Neuron (in vitro differentiated cells): ENCODE measurements at regions not wholly inside any gene's neighbourhood (a gene's known extent, or its start where the extent isn't known, plus 50 kb on each side); places are given as distances from the start of the nearest gene placed in this dataset.

Source experiments
- H2AFZ ChIP-seq: one replicate; pipeline ENCODE4 v1.6.1; 2013; ENCODE audit warnings: low read depth, mild to moderate bottlenecking, inconsistent platforms, low read length, moderate library complexity
- H3K27me3 ChIP-seq: one replicate; pipeline ENCODE4 v1.6.1; 2013; ENCODE audit warnings: low read length; ENCODE audit not compliant: insufficient read depth
- H3K36me3 ChIP-seq: one replicate; pipeline ENCODE4 v1.6.1; 2013; ENCODE audit warnings: low read length; ENCODE audit not compliant: insufficient read depth
- H3K4me1 ChIP-seq: one replicate; pipeline ENCODE4 v1.6.1; 2013; ENCODE audit warnings: low read length; ENCODE audit not compliant: insufficient read depth
- H3K4me3 ChIP-seq: 2 replicates; pipeline ENCODE4 v1.5.1; 2013; ENCODE audit warnings: mild to moderate bottlenecking, low read length, moderate library complexity
- H3K9me3 ChIP-seq: one replicate; pipeline ENCODE4 v1.6.1; 2013; ENCODE audit warnings: low read length

DNA sequence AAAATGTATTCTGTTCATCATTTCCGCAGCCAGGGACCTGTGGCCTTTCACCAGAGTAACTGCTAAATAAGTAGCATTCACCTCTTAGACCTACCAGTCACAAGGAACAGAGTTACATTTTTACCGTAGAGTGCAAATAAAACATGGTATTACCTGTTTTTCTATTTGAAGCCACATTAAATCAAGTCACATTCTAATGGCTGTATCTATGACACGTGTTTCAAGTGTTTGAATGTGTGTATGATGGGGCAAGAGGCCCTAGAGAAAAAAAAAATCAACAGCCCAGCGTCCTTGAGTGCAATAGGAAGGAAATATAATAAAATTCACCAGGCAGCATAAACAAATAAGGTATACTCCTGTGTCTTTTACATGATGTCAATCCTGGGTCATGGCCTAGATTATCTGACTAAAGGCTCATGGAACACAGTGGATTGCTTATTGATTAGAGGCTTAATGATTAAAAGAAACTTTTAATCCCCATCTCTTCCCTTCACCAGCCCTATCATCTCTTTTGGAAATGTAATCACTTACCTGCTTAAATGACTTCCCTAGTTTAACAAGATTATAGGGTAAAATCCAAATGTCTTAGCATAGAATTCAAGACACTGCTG, 168.7 kb upstream of the CDH5 start:
- H3K27me3 ChIP-seq, result no peaks in the 10 kb centered on the region
- H2AFZ ChIP-seq, result no peak overlapping the region
- H3K9me3 ChIP-seq, result no peaks in the 10 kb centered on the region
- H3K36me3 ChIP-seq, result no peaks in the 10 kb centered on the region
- H3K4me1 ChIP-seq, result no peaks in the 10 kb centered on the region
- no peak overlapping the region for H3K4me3 ChIP-seq

DNA sequence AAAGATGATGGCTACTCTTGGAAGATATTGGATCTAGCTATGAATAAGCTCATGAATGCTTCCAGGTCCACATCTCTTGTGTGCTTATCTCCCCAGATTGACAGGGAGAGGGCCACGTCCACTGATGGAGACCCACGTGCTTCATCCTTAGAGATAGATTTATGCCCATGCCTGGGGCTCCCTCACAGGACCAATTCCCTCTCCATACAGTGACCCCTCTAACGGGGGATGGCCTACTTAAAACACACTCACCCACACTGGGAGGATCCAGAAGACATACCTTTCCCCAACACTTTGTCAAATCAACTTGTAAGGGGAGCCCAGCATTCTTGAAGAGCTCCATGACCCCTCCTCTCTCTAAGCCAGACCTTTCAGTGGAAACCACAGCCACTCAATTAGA, 169.7 kb upstream of the CDH5 start:
- H3K4me1 ChIP-seq, result no peaks in the 10 kb centered on the region
- no peak overlapping the region for H2AFZ ChIP-seq
- no peaks in the 10 kb centered on the region for H3K27me3 ChIP-seq
- no peaks in the 10 kb centered on the region for H3K36me3 ChIP-seq
- no peak overlapping the region for H3K4me3 ChIP-seq
- H3K9me3 ChIP-seq, result no peaks in the 10 kb centered on the region

DNA sequence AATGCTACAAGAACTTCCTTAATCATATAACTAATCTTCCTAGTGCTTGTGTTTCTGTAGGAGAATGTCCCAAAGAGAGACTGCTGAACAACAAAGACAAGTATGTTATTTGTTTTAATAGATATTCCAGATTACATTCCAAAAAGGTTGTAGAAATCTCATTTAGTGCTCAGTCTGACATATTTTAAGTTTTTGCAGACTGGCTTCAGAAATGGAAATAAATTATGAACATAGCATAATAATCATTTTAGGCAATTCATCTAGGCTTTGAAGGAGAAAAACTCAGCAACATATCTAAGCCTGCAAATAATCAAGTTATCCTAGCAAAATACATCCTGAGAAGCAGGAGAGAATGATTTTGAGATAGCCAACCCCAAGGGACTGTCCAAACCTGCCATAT, 171.6 kb upstream of the CDH5 start:
- no peak overlapping the region for H2AFZ ChIP-seq
- no peaks in the 10 kb centered on the region for H3K9me3 ChIP-seq
- H3K27me3 ChIP-seq, result no peaks in the 10 kb centered on the region
- no peaks in the 10 kb centered on the region for H3K4me1 ChIP-seq
- no peak overlapping the region for H3K4me3 ChIP-seq
- H3K36me3 ChIP-seq, result no peaks in the 10 kb centered on the region

DNA sequence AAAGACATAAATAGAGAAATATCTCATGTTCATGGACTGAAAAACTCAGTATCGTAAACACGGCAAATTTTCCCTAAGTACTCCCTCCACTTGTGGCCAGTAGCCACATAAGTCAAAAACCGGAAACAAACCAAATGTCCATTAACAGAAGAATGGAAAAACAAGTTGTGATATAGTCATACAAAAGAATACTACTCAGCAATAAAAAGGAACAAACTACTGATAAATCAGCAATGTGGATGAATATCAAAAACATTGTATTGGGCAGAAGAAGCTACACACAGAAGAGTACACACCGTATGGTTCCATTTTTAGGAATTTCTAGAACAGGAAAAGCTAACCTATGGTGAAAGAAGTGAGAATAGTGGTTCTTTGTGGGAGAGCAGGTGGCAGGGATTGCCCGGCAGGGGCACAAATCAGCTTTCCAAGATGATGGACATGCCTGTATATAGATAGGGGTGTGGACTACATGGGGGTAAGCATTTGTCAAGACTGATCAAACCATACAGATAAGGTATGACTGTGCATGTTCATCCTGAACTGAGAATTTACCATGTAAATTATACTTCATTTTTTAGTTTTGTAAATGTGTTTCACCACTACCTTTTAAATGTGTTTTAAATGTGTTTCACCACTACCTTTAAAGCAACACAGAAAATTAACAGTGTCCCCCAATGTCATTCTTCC, 172.8 kb upstream of the CDH5 start:
- Histone ChIP-seq H3K4me3 (no peak overlapping the region), H3K4me1 (peaks cover 9% of the 10 kb centered on the region), H3K27me3 (no peaks in the 10 kb centered on the region), H2AFZ (no peak overlapping the region), H3K36me3 (no peaks in the 10 kb centered on the region), H3K9me3 (no peaks in the 10 kb centered on the region)

DNA sequence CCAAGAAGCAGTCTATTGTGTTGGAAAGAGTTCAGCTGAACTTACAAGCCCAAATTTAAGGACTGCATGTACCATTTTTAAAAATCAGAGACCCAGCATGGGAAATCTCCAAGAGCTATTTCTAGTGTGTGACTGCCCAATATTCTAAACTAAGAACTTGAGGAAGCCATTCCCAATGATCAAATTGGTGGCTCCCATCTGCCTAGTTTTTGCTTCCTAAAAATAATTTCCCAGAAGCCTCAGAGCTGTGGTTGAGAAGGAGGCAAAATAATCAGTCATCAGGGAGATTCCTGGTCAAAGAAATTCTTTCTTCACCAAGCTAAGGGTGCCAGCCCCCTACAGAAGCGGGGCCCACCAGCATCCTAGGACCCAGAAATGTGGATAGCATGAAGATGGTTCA, 176.1 kb upstream of the CDH5 start:
- H3K27me3 ChIP-seq, result no peaks in the 10 kb centered on the region
- H3K9me3 ChIP-seq, result no peaks in the 10 kb centered on the region
- no peaks in the 10 kb centered on the region for H3K36me3 ChIP-seq
- H2AFZ ChIP-seq, result no peak overlapping the region
- peaks cover 12% of the 10 kb centered on the region for H3K4me1 ChIP-seq
- H3K4me3 ChIP-seq, result no peak overlapping the region

DNA sequence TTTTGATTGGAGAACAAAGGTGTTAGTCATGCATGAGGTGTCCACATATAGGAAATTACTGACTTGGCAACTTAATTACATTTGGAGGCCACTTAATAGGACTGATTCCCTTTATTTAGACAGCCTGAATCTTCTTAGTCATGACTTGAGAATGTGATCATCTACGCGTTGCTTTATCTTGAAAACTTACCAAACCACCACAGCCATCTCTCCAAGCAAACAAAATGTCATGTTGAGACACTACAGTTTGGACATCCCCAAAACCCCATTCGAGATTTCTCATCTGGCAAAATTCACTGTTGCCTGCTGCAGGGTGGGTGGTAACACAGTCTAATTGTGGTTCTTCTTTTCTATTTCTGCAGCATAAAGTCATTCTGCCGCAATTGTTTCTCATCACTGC, 176.5 kb upstream of the CDH5 start:
- Histone ChIP-seq H3K9me3 (no peaks in the 10 kb centered on the region), H3K36me3 (no peaks in the 10 kb centered on the region), H3K4me3 (no peak overlapping the region), H3K4me1 (peaks cover 12% of the 10 kb centered on the region), H3K27me3 (no peaks in the 10 kb centered on the region), H2AFZ (no peak overlapping the region)

DNA sequence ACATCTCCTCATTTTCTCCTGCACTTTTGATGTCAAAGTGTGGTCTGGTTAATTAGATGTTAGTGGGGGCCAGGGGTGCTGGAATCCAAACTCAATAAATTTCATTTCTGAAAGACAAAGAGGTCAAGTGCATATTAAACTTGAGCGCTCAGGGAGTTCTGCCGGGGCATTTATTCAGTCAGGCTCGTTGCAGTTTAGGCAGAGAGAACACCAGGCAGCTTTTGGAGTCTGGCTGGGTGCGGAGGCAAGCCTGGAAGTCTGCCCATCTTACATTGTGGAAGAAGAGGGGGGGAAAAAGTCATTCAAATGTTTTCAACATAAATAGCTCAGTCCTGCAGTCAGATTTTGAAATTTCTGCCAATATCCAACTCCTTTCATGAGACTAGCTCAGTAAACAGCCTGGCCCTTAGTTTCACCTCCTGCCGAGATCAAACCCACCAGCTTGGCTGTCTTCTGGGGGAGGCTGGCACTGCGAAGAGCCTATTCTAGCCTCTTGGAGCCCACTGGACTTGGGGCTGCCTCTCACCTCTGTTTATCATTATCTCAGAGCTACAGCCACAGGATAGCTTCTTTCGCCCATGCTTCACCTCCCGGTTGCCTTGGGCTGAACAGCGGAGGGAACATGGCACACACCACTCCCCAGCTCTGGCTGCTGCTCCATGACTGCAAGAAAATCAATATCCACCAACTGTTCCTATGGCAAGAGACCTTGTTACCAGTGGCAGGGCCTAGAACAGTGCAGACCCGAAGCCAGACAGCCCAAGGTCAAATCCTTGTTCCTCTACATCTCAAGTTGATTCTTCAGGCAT, 177.4 kb upstream of the CDH5 start:
- H3K27me3 ChIP-seq, result no peaks in the 10 kb centered on the region
- H3K4me3 ChIP-seq, result no peak overlapping the region
- H3K36me3 ChIP-seq, result no peaks in the 10 kb centered on the region
- no peaks in the 10 kb centered on the region for H3K9me3 ChIP-seq
- H3K4me1 ChIP-seq, result peaks cover 12% of the 10 kb centered on the region
- no peak overlapping the region for H2AFZ ChIP-seq

DNA sequence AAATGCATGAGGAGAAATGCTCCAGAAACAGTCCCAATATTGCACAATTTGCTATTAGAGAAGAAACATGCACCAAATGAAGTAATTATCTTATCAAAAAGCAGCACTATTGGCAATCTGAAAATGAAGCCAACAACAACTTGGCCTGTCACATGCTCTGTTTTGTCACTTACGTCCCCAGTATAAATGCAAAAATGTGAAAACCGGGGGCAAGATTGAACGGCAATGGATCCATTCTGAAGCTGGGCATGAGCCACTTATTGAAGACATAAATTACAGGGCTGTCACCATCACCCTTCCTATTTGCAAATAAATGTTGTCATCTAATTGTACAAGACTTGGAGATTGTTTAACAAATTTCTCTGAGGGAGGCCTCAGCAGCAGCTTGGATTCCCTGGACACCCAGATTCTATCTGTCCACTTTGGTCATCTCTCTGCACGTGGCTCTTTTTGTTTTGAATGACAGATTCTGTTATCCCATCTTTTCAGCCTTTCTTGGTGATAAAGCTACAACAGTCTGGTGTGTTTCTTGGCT, 180.2 kb upstream of the CDH5 start:
- Histone ChIP-seq H3K9me3 (no peaks in the 10 kb centered on the region), H3K36me3 (no peaks in the 10 kb centered on the region), H3K27me3 (no peaks in the 10 kb centered on the region), H3K4me3 (no peak overlapping the region), H3K4me1 (peaks cover 12% of the 10 kb centered on the region), H2AFZ (no peak overlapping the region)

DNA sequence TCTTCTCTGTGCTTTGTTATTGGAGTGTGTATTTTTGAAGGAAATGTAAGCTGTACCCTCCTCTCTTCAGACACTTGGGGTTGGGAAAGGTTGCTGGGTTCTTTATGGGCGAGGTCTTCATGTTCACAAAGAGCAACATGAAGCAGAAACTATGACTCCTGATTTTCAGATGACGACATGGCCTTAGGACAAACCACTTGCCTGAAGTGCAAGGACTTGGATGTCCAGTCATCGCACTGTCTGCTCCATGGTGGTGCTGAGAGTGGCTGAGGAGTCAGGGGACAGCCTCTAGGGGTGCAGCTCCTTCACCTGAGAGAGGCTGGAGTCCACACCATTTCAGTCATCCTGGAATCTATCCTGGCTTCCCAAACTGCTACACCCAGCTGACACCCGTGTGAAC, 183.9 kb upstream of the CDH5 start:
- H3K27me3 ChIP-seq, result no peaks in the 10 kb centered on the region
- H2AFZ ChIP-seq, result no peak overlapping the region
- no peaks in the 10 kb centered on the region for H3K4me1 ChIP-seq
- H3K4me3 ChIP-seq, result no peak overlapping the region
- H3K36me3 ChIP-seq, result no peaks in the 10 kb centered on the region
- H3K9me3 ChIP-seq, result no peaks in the 10 kb centered on the region

DNA sequence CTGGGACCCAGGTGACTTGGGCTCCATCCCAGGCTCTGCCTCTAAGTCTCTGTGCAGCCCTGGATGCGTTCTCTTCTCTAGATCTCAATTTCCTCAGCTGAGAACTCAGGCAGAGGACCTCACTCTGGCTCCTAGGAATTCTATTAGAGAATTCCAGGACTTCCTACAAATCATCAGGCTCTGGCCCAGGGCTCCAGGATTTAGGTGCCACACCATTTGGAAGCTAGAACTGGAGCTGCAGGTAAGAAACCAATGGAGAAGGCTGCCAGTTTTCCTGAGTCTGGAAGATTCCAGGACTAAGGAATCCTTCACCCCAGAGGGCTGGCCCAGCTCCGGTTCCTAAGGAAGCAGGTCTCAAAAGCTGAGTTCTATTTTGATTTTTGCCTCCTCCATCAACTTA, 189.8 kb upstream of the CDH5 start:
- H3K27me3 ChIP-seq, result no peaks in the 10 kb centered on the region
- no peaks in the 10 kb centered on the region for H3K9me3 ChIP-seq
- H3K36me3 ChIP-seq, result no peaks in the 10 kb centered on the region
- no peaks in the 10 kb centered on the region for H3K4me1 ChIP-seq
- H2AFZ ChIP-seq, result no peak overlapping the region
- H3K4me3 ChIP-seq, result no peak overlapping the region

DNA sequence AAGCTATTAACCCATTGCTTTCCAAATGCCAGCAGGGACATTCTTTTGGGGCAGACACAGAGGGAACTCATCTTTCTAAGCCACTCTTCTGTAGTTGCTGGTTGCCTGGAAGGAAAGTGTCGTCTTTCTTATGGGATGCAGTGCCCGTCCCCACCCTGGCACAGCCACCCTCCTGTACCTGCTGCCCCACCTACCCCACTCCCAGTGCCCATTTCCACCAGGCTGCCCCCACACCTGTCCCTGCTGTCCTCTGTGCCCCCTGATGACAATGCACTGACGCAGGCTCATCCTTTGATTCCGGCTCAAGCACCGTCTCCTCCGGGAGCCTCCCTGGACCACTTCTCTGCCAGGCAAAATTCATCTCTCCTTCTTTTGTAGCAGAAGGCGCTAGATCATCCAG, 190.4 kb upstream of the CDH5 start:
- no peaks in the 10 kb centered on the region for H3K27me3 ChIP-seq
- H3K4me1 ChIP-seq, result no peaks in the 10 kb centered on the region
- no peaks in the 10 kb centered on the region for H3K36me3 ChIP-seq
- H3K9me3 ChIP-seq, result no peaks in the 10 kb centered on the region
- no peak overlapping the region for H3K4me3 ChIP-seq
- H2AFZ ChIP-seq, result no peak overlapping the region

DNA sequence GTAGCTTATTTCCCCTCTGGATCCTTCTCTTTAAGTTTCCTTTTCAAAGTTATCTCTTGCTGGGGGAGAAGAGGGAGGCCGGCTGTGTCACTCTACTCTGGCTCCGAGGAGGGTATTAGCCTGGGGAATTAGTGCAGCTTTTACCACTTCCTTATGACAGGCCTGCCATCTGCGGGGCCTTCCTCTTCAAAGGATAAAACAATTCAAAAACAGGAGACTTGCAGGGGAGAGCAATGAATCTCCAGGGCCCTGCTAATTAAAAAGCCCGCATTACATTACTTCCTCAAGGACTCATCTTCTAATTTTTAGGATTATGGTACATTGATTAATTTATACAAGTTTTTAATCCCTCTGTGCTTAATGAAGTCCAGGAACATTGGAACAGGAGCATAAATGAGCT, 190.9 kb upstream of the CDH5 start:
- no peaks in the 10 kb centered on the region for H3K27me3 ChIP-seq
- no peak overlapping the region for H3K4me3 ChIP-seq
- no peaks in the 10 kb centered on the region for H3K9me3 ChIP-seq
- no peaks in the 10 kb centered on the region for H3K36me3 ChIP-seq
- H3K4me1 ChIP-seq, result no peaks in the 10 kb centered on the region
- no peak overlapping the region for H2AFZ ChIP-seq

DNA sequence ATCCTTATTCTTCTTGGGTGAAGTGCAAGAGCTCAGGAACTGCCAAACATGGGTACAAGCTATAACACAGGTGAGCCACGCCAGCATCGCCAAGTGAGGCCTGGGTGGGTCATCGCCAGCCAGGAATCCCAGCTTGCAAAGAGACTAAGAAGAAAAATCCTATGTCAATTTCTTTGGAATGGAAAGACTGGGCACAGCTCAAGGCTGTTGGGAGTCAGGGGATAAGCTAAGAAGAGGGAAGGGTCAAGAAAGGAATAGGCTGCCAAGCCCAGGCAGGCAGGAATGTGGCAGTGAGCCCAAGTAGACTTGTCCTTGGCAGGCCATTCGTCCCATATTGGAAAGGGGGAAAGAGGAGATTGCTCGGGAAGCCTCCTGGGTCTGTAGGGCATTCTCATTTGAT, 191.4 kb upstream of the CDH5 start:
- Histone ChIP-seq H3K4me3 (no peak overlapping the region), H2AFZ (no peak overlapping the region), H3K36me3 (no peaks in the 10 kb centered on the region), H3K9me3 (no peaks in the 10 kb centered on the region), H3K27me3 (no peaks in the 10 kb centered on the region), H3K4me1 (no peaks in the 10 kb centered on the region)
